HepG2 (cell line): ENCODE measurements at regions not wholly inside any gene's neighbourhood (a gene's known extent, or its start where the extent isn't known, plus 50 kb on each side); places are given as distances from the start of the nearest gene placed in this dataset.
"Not testable (repeated sequence)": the region's sequence is repeated elsewhere in the genome, so short reads cannot be mapped to it uniquely, and the experiment has no call there.

ENCODE experiments used
- ATAC-seq: fragments of 200-7000 bp; cut with Tn5 transposase; 3 replicates; pipeline ENCODE4 v1.9.1; 2020; ENCODE audit warnings: mild to moderate bottlenecking, moderate library complexity
- BruUV-seq: library from RNA; stranded (reverse); fragments of 400-500 nt; replicated peaks from 2 replicates; lab custom pipeline; 2021; lab: Mats Ljungman, UMichigan
- CTCF ChIA-PET: fragments of 300-600 bp; formaldehyde crosslinking; extraction: SDS; loops from one replicate; lab custom pipeline; 2021; ENCODE audit warnings: low total read pairs, inconsistent platforms, low intra/inter-chr PET ratio; lab: Yijun Ruan, JAX
- POLR2A ChIA-PET: fragments of 350-600 bp; sonication (Branson Sonifier 250); formaldehyde crosslinking; loops from one replicate; lab custom pipeline; 2020; ENCODE audit warnings: antibody characterized with exemption, inconsistent platforms; lab: Yijun Ruan, JAX
- DNase-seq: peaks from one replicate; pipeline ENCODE4 v3.0.0-alpha.2; 2015; ENCODE audit warnings: low spot score
- FAIRE-seq: peaks from 3 replicates; lab custom pipeline; 2011; peaks lifted over from hg19 to GRCh38; lab: Jason Lieb, UNC
- H2AFZ ChIP-seq: one replicate; pipeline ENCODE4 v1.6.1; 2011; ENCODE audit warnings: low read length, inconsistent platforms
- H3K27ac ChIP-seq: fragments of 300-600 bp; 3 replicates; pipeline ENCODE4 v1.8.0; 2011; ENCODE audit warnings: mixed run types, mild to moderate bottlenecking, mixed read lengths, low read length, inconsistent platforms; ENCODE audit not compliant: insufficient read depth; ENCODE audit errors: extremely low read length
- H3K27me3 ChIP-seq, 2 experiments: fragments of 200-600 bp in 1 of 2; 2 replicates in 1 of 2; 3 replicates in 1 of 2; pipeline versions ENCODE4 v1.6.0 to v1.8.0; 2011; ENCODE audit warnings: low read length in 2 of 2, mild to moderate bottlenecking in 2 of 2, moderate library complexity in 2 of 2, inconsistent platforms in 1 of 2; ENCODE audit not compliant: insufficient read depth in 2 of 2, control insufficient read depth in 1 of 2
- H3K36me3 ChIP-seq, 2 experiments: fragments of 200-600 bp in 1 of 2; replicated peaks in 1 of 2; 2 replicates in 1 of 2; 3 replicates in 1 of 2; pipeline versions ENCODE4 v1.5.1 to v1.8.0; 2011; ENCODE audit warnings: low read length in 2 of 2, inconsistent platforms in 1 of 2; ENCODE audit not compliant: insufficient read depth in 2 of 2, control insufficient read depth in 1 of 2
- H3K4me1 ChIP-seq: 2 replicates; pipeline ENCODE4 v1.5.1; 2012; ENCODE audit warnings: low read length, inconsistent platforms; ENCODE audit not compliant: insufficient read depth
- H3K4me2 ChIP-seq: 2 replicates; pipeline ENCODE4 v1.6.0; 2011; ENCODE audit warnings: low read depth, low read length, inconsistent platforms
- H3K4me3 ChIP-seq, 3 experiments: fragments of 200-600 bp in 1 of 3; sonication (generic), shearing (Covaris generic) in 1 of 3; replicated peaks in 1 of 3; 2 replicates each; pipeline ENCODE4 v1.5.1; 2011 to 2016; ENCODE audit warnings: low read length in 3 of 3, inconsistent platforms in 2 of 3, low read depth in 2 of 3, mild to moderate bottlenecking in 2 of 3, control low read depth in 1 of 3, mixed read lengths in 1 of 3; ENCODE audit not compliant: insufficient read depth in 1 of 3
- H3K79me2 ChIP-seq: one replicate; pipeline ENCODE4 v1.6.1; 2011; ENCODE audit warnings: low read length, inconsistent platforms; ENCODE audit not compliant: insufficient read depth
- H3K9ac ChIP-seq: 2 replicates; pipeline ENCODE4 v1.6.0; 2011; ENCODE audit warnings: mild to moderate bottlenecking, low read depth, low read length, inconsistent platforms; ENCODE audit not compliant: insufficient read depth
- H3K9me3 ChIP-seq: 2 replicates; pipeline ENCODE4 v1.5.1; 2012; ENCODE audit warnings: mild to moderate bottlenecking, low read length
- H4K20me1 ChIP-seq: 2 replicates; pipeline ENCODE4 v1.6.0; 2011; ENCODE audit warnings: inconsistent platforms, mild to moderate bottlenecking, low read length, moderate library complexity; ENCODE audit not compliant: insufficient read depth
- WGBS: methylation state at CpG from one replicate; pipeline ENCODE4 v1.1.6; 2017; ENCODE audit warnings: low lambda C conversion rate; 5-methylcytosine and 5-hydroxymethylcytosine counted together
- in situ Hi-C: cut with HindIII; loops from 2 replicates; pipeline ENCODE4 v1.10.0; 2017; ENCODE audit warnings: low pct_unique_long_range_greater_than_20kb; ENCODE audit not compliant: extremely low pct_ligation_motif_present
- intact Hi-C: fragments of 100-400 bp; cut with micrococcal nuclease; formaldehyde crosslinking; loops from one replicate; pipeline ENCODE4 v1.10.0; 2022; ENCODE audit not compliant: unreplicated experiment

DNA sequence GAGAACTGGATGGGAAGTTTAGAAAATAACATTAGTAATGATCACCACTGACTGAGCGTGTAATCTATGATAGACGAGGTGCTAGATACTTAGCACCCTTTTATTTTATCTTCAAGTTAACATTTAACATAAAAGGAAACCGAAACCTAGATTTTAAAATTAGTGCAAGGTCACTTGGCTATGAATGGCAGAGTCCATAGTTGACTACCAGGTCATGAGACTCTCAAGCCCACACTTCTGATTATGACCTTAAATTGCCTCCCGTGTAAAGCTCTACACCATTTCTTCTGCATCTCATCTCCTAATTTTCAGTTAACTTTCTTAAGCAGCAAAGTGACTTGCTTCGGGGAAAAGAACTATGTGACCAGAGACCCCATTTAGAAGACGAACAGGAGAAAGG is 266.5 kb upstream of the NBPF12 start:
- BruUV-seq, CTCF ChIA-PET, H3K27me3 ChIP-seq, intact Hi-C loops, H3K9ac ChIP-seq, in situ Hi-C loops, FAIRE-seq, H3K27ac ChIP-seq, H2AFZ ChIP-seq, H3K4me3 ChIP-seq, H3K9me3 ChIP-seq, POLR2A ChIA-PET, H3K4me1 ChIP-seq, DNase-seq, H3K4me2 ChIP-seq, H4K20me1 ChIP-seq, H3K36me3 ChIP-seq, ATAC-seq, H3K79me2 ChIP-seq: not testable (repeated sequence)
- WGBS, result 18% methylated on average over 6 of the region's 6 CpGs

DNA sequence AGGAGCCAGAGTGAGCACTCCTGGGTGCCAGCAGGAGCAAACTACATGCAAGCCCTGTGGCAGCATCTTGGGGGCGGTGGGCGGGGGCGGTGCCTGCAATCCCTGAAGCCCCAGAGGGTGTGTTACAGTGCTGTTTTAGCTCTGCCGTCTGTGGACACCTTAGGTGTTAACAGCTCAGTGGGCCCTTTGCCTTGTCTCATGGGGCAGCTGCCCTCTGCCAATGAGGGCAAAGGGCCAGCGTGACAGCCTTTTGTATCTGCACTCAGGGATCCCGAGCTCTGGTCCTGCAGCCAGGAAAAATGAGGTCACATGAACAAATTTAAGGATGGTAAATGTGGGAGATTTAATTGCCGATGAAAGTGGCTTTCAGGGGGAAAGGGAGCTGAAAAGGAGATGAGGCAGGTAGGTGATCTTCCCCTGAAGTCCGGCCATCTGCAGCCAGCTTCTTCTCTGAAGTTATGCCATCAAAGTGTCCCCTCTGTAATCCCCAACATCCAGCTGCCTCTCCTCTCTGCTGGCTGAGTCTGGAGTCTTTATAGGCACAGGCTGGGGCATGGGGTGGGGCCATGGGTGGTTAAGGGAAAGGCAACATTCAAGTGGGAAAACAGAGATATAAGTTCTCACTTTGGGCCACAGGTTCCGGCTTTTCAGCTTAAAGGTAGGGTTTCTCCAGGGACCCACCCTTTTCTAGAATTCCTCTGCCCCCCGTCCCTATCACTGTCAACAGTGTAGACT is 267.1 kb upstream of the NBPF12 start:
- H3K79me2 ChIP-seq, H3K27ac ChIP-seq, H3K4me1 ChIP-seq, BruUV-seq, CTCF ChIA-PET, H3K9ac ChIP-seq, H2AFZ ChIP-seq, H3K9me3 ChIP-seq, FAIRE-seq, H3K36me3 ChIP-seq, H3K27me3 ChIP-seq, H3K4me3 ChIP-seq, POLR2A ChIA-PET, H3K4me2 ChIP-seq, DNase-seq, in situ Hi-C loops, intact Hi-C loops, ATAC-seq, H4K20me1 ChIP-seq: not testable (repeated sequence)
- 3% methylated on average over 7 of the region's 10 CpGs for WGBS

DNA sequence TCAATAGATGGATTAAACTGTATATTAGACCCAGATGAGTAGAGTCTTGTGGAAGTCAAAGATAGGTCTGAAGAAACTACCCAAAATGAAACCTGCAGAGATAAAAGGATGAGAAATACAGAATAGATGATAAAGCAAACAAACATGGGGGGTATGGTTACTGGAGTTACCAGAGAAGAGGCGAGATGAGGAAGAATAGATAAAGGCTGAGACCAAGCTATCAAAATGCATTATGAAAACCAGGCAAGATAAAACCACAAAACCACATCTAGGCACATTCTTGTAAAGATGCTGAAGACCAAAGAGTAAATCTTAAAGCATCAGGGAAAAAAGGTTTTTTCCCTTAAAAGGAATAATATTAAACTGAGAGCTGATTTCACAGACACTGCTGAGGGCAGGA is 271.8 kb upstream of the NBPF12 start:
- BruUV-seq, H4K20me1 ChIP-seq, in situ Hi-C loops, FAIRE-seq, H3K27me3 ChIP-seq, intact Hi-C loops, H3K9ac ChIP-seq, CTCF ChIA-PET, H3K4me3 ChIP-seq, POLR2A ChIA-PET, H3K4me1 ChIP-seq, H3K79me2 ChIP-seq, H2AFZ ChIP-seq, DNase-seq, H3K36me3 ChIP-seq, H3K27ac ChIP-seq, H3K4me2 ChIP-seq, H3K9me3 ChIP-seq, ATAC-seq: not testable (repeated sequence)
- WGBS, result no CpG with 5 or more reads among the region's 1 CpG

DNA sequence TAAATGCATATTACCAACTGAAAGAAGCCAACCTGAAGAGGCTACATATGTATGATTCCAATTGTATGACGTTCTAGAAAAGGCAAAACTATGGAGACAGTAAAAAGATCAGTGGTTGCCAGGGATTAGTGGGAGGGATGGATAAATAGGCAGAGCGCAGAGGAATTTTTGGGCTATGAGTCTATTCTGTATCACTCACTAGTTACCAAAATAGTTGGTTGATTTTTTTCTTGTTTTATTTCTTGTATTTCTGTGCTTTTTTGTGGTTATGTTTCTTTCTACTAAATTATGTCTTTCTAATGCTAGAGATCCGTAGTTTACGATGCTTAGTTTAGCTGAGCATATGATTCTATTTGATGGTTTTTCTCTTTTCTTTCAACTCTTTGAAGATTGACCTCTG is 277.9 kb upstream of the NBPF12 start:
- CTCF ChIA-PET, POLR2A ChIA-PET, H3K4me3 ChIP-seq, H3K27ac ChIP-seq, H3K79me2 ChIP-seq, DNase-seq, H3K4me2 ChIP-seq, H3K9ac ChIP-seq, H3K27me3 ChIP-seq, BruUV-seq, H3K9me3 ChIP-seq, H2AFZ ChIP-seq, FAIRE-seq, in situ Hi-C loops, H3K36me3 ChIP-seq, ATAC-seq, H3K4me1 ChIP-seq, H4K20me1 ChIP-seq, intact Hi-C loops: not testable (repeated sequence)
- WGBS, result 31% methylated on average over 4 of the region's 4 CpGs
